Esophagus squamous epithelium (tissue), 5 donors: ENCODE measurements at regions not wholly inside any gene's neighbourhood (a gene's known extent, or its start where the extent isn't known, plus 50 kb on each side); places are given as distances from the start of the nearest gene placed in this dataset.

ENCODE experiments used
- DNase-seq: peaks from one replicate; lab custom pipeline; 2025; lab: John Stamatoyannopoulos, UW
- H3K27ac ChIP-seq, 4 donors: fragments of 200-600 bp; sonication (generic); one replicate each; pipeline ENCODE4 v1.5.1; 2016 to 2019; ENCODE audit warnings: mild to moderate bottlenecking in 1 of 4
- H3K27me3 ChIP-seq, 4 donors: fragments of 200-600 bp; sonication (generic); 1 replicate in 3 of 4; 2 replicates in 1 of 4; pipeline versions ENCODE4 v1.5.1 to v1.6.0; 2017 to 2021; ENCODE audit warnings: antibody characterized with exemption in 1 of 4
- H3K36me3 ChIP-seq, 3 donors: fragments of 200-600 bp; sonication (generic); one replicate each; pipeline ENCODE4 v1.5.1; 2016 to 2019
- H3K4me1 ChIP-seq, 3 donors: fragments of 200-600 bp; sonication (generic); one replicate each; pipeline ENCODE4 v1.5.1; 2017 to 2019
- H3K4me3 ChIP-seq, 4 donors: fragments of 200-600 bp; sonication (generic); 1 replicate in 3 of 4; 2 replicates in 1 of 4; pipeline ENCODE4 v1.5.1; 2016 to 2019; ENCODE audit warnings: mild to moderate bottlenecking in 2 of 4, moderate library complexity in 1 of 4
- H3K9me3 ChIP-seq, 3 donors: fragments of 200-600 bp; sonication (generic); one replicate each; pipeline ENCODE4 v1.5.1; 2016 to 2019
- CTCF ChIP-seq, 6 experiments: fragments of 450-650 bp in 4 of 6; fragments of 200-600 bp in 2 of 6; sonication (generic) in 2 of 6; IDR thresholded peaks; one replicate each; pipeline ENCODE4 v1.5.1; 2016 to 2019; ENCODE audit warnings: antibody characterized with exemption in 6 of 6, mild to moderate bottlenecking in 4 of 6, moderate library complexity in 4 of 6
- POLR2A ChIP-seq, 4 donors: fragments of 450-650 bp; IDR thresholded peaks; one replicate each; pipeline ENCODE4 v1.6.1; 2017; ENCODE audit warnings: antibody characterized with exemption in 4 of 4, mild to moderate bottlenecking in 4 of 4, moderate library complexity in 3 of 4
- WGBS, 2 donors: methylation state at CpG; one replicate each; pipeline ENCODE4 v1.1.5; 2018; 5-methylcytosine and 5-hydroxymethylcytosine counted together
- intact Hi-C: fragments of 100-400 bp; cut with DNase I; formaldehyde crosslinking; loops from one replicate; pipeline ENCODE4 v1.15.0; 2022
- donor health status: DM: yes; HTN: yes; CAD: no.

- Histone ChIP-seq H3K4me1 (peaks cover 0 to 17% (median 0%) of the 10 kb centered on the region in 3 donors), H3K9me3 (no peaks in the 10 kb centered on the region), H3K36me3 (no peaks in the 10 kb centered on the region), H3K4me3 (no peak overlapping the region), H3K27ac (no peak overlapping the region), H3K27me3 (no peaks in the 10 kb centered on the region)
- WGBS, 2 donors: 82 to 92% methylated on average over 4 to 5 of the region's 5 CpGs
- intact Hi-C loops: no loop called here
- TF ChIP-seq CTCF (IDR thresholded peaks at IDR 0.05) (no peak), POLR2A (IDR thresholded peaks at IDR 0.05) (no peak)
- DNase-seq: no peak
Measured at GRCh38 chr1:235025422-235025984, 103.1 kb downstream of the TOMM20 start.

- no peaks in the 10 kb centered on the region for H3K27me3 ChIP-seq
- no peak overlapping the region for H3K27ac ChIP-seq
- intact Hi-C loops: no loop called here
- H3K36me3 ChIP-seq: no peaks in the 10 kb centered on the region
- no peaks in the 10 kb centered on the region for H3K9me3 ChIP-seq
- peaks cover 0 to 17% (median 0%) of the 10 kb centered on the region in 3 donors for H3K4me1 ChIP-seq
- WGBS, 2 donors: 87 to 91% methylated on average over 4 of the region's 7 CpGs
- no peak for TF ChIP-seq POLR2A (IDR thresholded peaks at IDR 0.05)
- no peak overlapping the region for H3K4me3 ChIP-seq
- no peak for DNase-seq
Measured at GRCh38 chr1:235024711-235025421, 103.8 kb downstream of the TOMM20 start.

- no peak overlapping the region for H3K4me3 ChIP-seq
- H3K36me3 ChIP-seq: no peaks in the 10 kb centered on the region
- peaks cover 0 to 17% (median 0%) of the 10 kb centered on the region in 3 donors for H3K4me1 ChIP-seq
- no peaks in the 10 kb centered on the region for H3K27me3 ChIP-seq
- no peak overlapping the region for H3K27ac ChIP-seq
- no peak for TF ChIP-seq POLR2A (IDR thresholded peaks at IDR 0.05)
- no peak for TF ChIP-seq CTCF (IDR thresholded peaks at IDR 0.05)
- no peaks in the 10 kb centered on the region for H3K9me3 ChIP-seq
- 64 to 93% methylated on average over 5 to 7 of the region's 10 CpGs for WGBS, 2 donors
- no peak for DNase-seq
- intact Hi-C loops: no loop called here
Measured at GRCh38 chr1:235023711-235024439, 104.8 kb downstream of the TOMM20 start.

- no peak overlapping the region for H3K4me3 ChIP-seq
- H3K9me3 ChIP-seq: no peaks in the 10 kb centered on the region
- intact Hi-C loops: no loop called here
- 66 to 87% methylated on average over 13 of the region's 13 CpGs for WGBS, 2 donors
- DNase-seq: no peak
- H3K36me3 ChIP-seq: no peaks in the 10 kb centered on the region
- no peaks in the 10 kb centered on the region for H3K27me3 ChIP-seq
- H3K4me1 ChIP-seq: peaks cover 0 to 19% (median 0%) of the 10 kb centered on the region in 3 donors
- peak overlapping the region in 2 of 4 donors; percentile 28 to 51 for H3K27ac ChIP-seq
- no peak for TF ChIP-seq CTCF (IDR thresholded peaks at IDR 0.05)
- no peak for TF ChIP-seq POLR2A (IDR thresholded peaks at IDR 0.05)
Measured at GRCh38 chr1:235022981-235023710, 105.5 kb downstream of the TOMM20 start.

GRCh38 chr1:235022341-235022980, 106.2 kb downstream of the TOMM20 start:
- no peak for DNase-seq
- H3K4me1 ChIP-seq: peaks cover 0 to 26% (median 3%) of the 10 kb centered on the region in 3 donors

More at GRCh38 chr1:235022341-235022980, 106.2 kb downstream of the TOMM20 start:
- H3K4me3 ChIP-seq: no peak overlapping the region
- intact Hi-C loops: no loop called here
- H3K9me3 ChIP-seq: no peaks in the 10 kb centered on the region
- H3K27ac ChIP-seq: peak overlapping the region; percentile 3 to 51 (median 34)
- H3K36me3 ChIP-seq: no peaks in the 10 kb centered on the region
- H3K27me3 ChIP-seq: no peaks in the 10 kb centered on the region
- TF ChIP-seq POLR2A (IDR thresholded peaks at IDR 0.05) (no peak), CTCF (IDR thresholded peaks at IDR 0.05) (no peak)
- 52 to 66% methylated on average over 10 to 12 of the region's 12 CpGs for WGBS, 2 donors
